HFFc6 (cell line): ENCODE measurements at regions not wholly inside any gene's neighbourhood (a gene's known extent, or its start where the extent isn't known, plus 50 kb on each side); places are given as distances from the start of the nearest gene placed in this dataset.

Experiments
- DNase-seq: peaks from one replicate; pipeline ENCODE4 v3.0.0-alpha.2; 2018
- H3K27ac Mint-ChIP-seq: 2 replicates; pipeline ENCODE4 v1.8.0; 2020; ENCODE audit warnings: mild to moderate bottlenecking, mixed read lengths
- H3K27me3 Mint-ChIP-seq: 2 replicates; pipeline ENCODE4 v1.8.0; 2021; ENCODE audit warnings: mild to moderate bottlenecking, moderate library complexity, mixed read lengths; ENCODE audit not compliant: insufficient read depth
- H3K36me3 Mint-ChIP-seq: 2 replicates; pipeline ENCODE4 v1.8.0; 2021; ENCODE audit warnings: low read depth, mixed read lengths
- H3K4me1 Mint-ChIP-seq: 2 replicates; pipeline ENCODE4 v1.8.0; 2020; ENCODE audit warnings: low read depth, mixed read lengths
- H3K4me3 Mint-ChIP-seq: 2 replicates; pipeline ENCODE4 v1.8.0; 2020; ENCODE audit warnings: mild to moderate bottlenecking, moderate library complexity, mixed read lengths
- H3K9me3 Mint-ChIP-seq: 2 replicates; pipeline ENCODE4 v1.8.0; 2020; ENCODE audit warnings: mild to moderate bottlenecking, mixed read lengths
- TF ChIP-seq, protein P1 (sequence below): fragments of 200-600 bp; sonication (generic); IDR thresholded peaks from 2 replicates; pipeline ENCODE4 v1.5.0; 2021; ENCODE audit warnings: antibody characterized with exemption, mild to moderate bottlenecking

- Mint-ChIP-seq H3K36me3 (peaks cover 8% of the 10 kb centered on the region), H3K9me3 (peaks cover 14% of the 10 kb centered on the region), H3K4me1 (peaks cover 10% of the 10 kb centered on the region; the same call in 1 of the 2 replicates), H3K27me3 (peaks cover 14% of the 10 kb centered on the region), H3K27ac (no peak overlapping the region), H3K4me3 (no peak overlapping the region)
- TF ChIP-seq, protein P1, sequence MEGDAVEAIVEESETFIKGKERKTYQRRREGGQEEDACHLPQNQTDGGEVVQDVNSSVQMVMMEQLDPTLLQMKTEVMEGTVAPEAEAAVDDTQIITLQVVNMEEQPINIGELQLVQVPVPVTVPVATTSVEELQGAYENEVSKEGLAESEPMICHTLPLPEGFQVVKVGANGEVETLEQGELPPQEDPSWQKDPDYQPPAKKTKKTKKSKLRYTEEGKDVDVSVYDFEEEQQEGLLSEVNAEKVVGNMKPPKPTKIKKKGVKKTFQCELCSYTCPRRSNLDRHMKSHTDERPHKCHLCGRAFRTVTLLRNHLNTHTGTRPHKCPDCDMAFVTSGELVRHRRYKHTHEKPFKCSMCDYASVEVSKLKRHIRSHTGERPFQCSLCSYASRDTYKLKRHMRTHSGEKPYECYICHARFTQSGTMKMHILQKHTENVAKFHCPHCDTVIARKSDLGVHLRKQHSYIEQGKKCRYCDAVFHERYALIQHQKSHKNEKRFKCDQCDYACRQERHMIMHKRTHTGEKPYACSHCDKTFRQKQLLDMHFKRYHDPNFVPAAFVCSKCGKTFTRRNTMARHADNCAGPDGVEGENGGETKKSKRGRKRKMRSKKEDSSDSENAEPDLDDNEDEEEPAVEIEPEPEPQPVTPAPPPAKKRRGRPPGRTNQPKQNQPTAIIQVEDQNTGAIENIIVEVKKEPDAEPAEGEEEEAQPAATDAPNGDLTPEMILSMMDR, result no peak
- no peak for DNase-seq
These were observed 144.7 kb upstream of the ANKRD28 start for GRCh38 chr3:15942462-15942861.

- TF ChIP-seq, protein P1, result no peak
- no peak for DNase-seq
- Mint-ChIP-seq H3K36me3 (peaks cover 8% of the 10 kb centered on the region), H3K27me3 (peaks cover 14% of the 10 kb centered on the region), H3K4me1 (peaks cover 10% of the 10 kb centered on the region; the same call in 1 of the 2 replicates), H3K9me3 (peaks cover 14% of the 10 kb centered on the region), H3K27ac (no peak overlapping the region), H3K4me3 (no peak overlapping the region)
These were observed 145.2 kb upstream of the ANKRD28 start for GRCh38 chr3:15942936-15943335.

- peaks cover 10% of the 10 kb centered on the region for H3K4me1 Mint-ChIP-seq
- H3K27ac Mint-ChIP-seq, result no peak overlapping the region
- TF ChIP-seq, protein P1, result no peak
- DNase-seq, result no peak
- no peaks in the 10 kb centered on the region for H3K36me3 Mint-ChIP-seq
- no peak overlapping the region for H3K4me3 Mint-ChIP-seq
- H3K9me3 Mint-ChIP-seq, result no peaks in the 10 kb centered on the region
- H3K27me3 Mint-ChIP-seq, result peaks cover 9% of the 10 kb centered on the region
These were observed 150.6 kb upstream of the ANKRD28 start for GRCh38 chr3:15948388-15948787.

GRCh38 chr3:15952543-15953175, 154.9 kb upstream of the ANKRD28 start:
- peak; percentile 46 for DNase-seq
- Mint-ChIP-seq H3K4me1 (peaks cover 21% of the 10 kb centered on the region), H3K4me3 (no peak overlapping the region), H3K27ac (no peak overlapping the region), H3K27me3 (peaks cover 9% of the 10 kb centered on the region), H3K36me3 (no peaks in the 10 kb centered on the region), H3K9me3 (no peaks in the 10 kb centered on the region)
- TF ChIP-seq, protein P1, result no peak

GRCh38 chr3:15953841-15954240, 156.1 kb upstream of the ANKRD28 start:
- H3K27me3 Mint-ChIP-seq, result peaks cover 9% of the 10 kb centered on the region
- TF ChIP-seq, protein P1, result peak; percentile 49
- no peak overlapping the region for H3K4me3 Mint-ChIP-seq
- DNase-seq, result no peak
- H3K36me3 Mint-ChIP-seq, result no peaks in the 10 kb centered on the region
- H3K27ac Mint-ChIP-seq, result no peak overlapping the region
- peaks cover 26% of the 10 kb centered on the region for H3K4me1 Mint-ChIP-seq
- no peaks in the 10 kb centered on the region for H3K9me3 Mint-ChIP-seq
